Astrocyte (in vitro differentiated cells and primary cell): ENCODE measurements at regions not wholly inside any gene's neighbourhood (a gene's known extent, or its start where the extent isn't known, plus 50 kb on each side); places are given as distances from the start of the nearest gene placed in this dataset.

Experiments
- DNase-seq: peaks from one replicate; pipeline ENCODE4 v3.0.0-alpha.2; 2010; ENCODE audit warnings: low read depth
- FAIRE-seq: peaks from 2 replicates; lab custom pipeline; 2011; peaks lifted over from hg19 to GRCh38; lab: Jason Lieb, UNC
- H2AFZ ChIP-seq: 2 replicates; pipeline ENCODE4 v1.6.0; 2012; ENCODE audit warnings: low read depth, low read length, inconsistent platforms
- H3K27ac ChIP-seq: 2 replicates; pipeline ENCODE4 v1.5.1; 2011; ENCODE audit warnings: low read depth, low read length, inconsistent platforms
- H3K27me3 ChIP-seq: 2 replicates; pipeline ENCODE4 v1.6.0; 2011; ENCODE audit warnings: low read length, inconsistent platforms; ENCODE audit not compliant: insufficient read depth
- H3K36me3 ChIP-seq: 2 replicates; pipeline ENCODE4 v1.5.1; 2011; ENCODE audit warnings: low read length, inconsistent platforms; ENCODE audit not compliant: insufficient read depth
- H3K4me1 ChIP-seq: 2 replicates; pipeline ENCODE4 v1.5.1; 2011; ENCODE audit warnings: low read length, inconsistent platforms; ENCODE audit not compliant: insufficient read depth
- H3K4me2 ChIP-seq: 2 replicates; pipeline ENCODE4 v1.6.0; 2012; ENCODE audit warnings: low read length, inconsistent platforms
- H3K4me3 ChIP-seq: 2 replicates; pipeline ENCODE4 v1.5.1; 2011; ENCODE audit warnings: low read depth, mild to moderate bottlenecking, low read length, inconsistent platforms; ENCODE audit not compliant: insufficient read depth
- H3K79me2 ChIP-seq: 2 replicates; pipeline ENCODE4 v1.6.0; 2012; ENCODE audit warnings: mild to moderate bottlenecking, low read length, inconsistent platforms; ENCODE audit not compliant: insufficient read depth
- H3K9ac ChIP-seq: 2 replicates; pipeline ENCODE4 v1.6.0; 2012; ENCODE audit warnings: mild to moderate bottlenecking, low read length, inconsistent platforms
- H3K9me3 ChIP-seq: 2 replicates; pipeline ENCODE4 v1.5.1; 2012; ENCODE audit warnings: low read depth, mild to moderate bottlenecking, low read length, inconsistent platforms; ENCODE audit not compliant: insufficient read depth
- H4K20me1 ChIP-seq: 2 replicates; pipeline ENCODE4 v1.6.0; 2012; ENCODE audit warnings: low read length, inconsistent platforms; ENCODE audit not compliant: insufficient read depth
- H3K27ac Mint-ChIP-seq: one replicate; pipeline ENCODE4 v1.8.0; 2021; ENCODE audit warnings: mild to moderate bottlenecking, mixed read lengths; ENCODE audit not compliant: unreplicated experiment
- H3K27me3 Mint-ChIP-seq: one replicate; pipeline ENCODE4 v1.8.0; 2021; ENCODE audit warnings: low read depth, mixed read lengths; ENCODE audit not compliant: unreplicated experiment
- H3K36me3 Mint-ChIP-seq: one replicate; pipeline ENCODE4 v1.8.0; 2021; ENCODE audit warnings: low read depth, mixed read lengths; ENCODE audit not compliant: unreplicated experiment
- H3K4me1 Mint-ChIP-seq: one replicate; pipeline ENCODE4 v1.8.0; 2021; ENCODE audit warnings: low read depth, mixed read lengths; ENCODE audit not compliant: unreplicated experiment
- H3K4me3 Mint-ChIP-seq: one replicate; pipeline ENCODE4 v1.8.0; 2021; ENCODE audit warnings: mild to moderate bottlenecking, moderate library complexity, mixed read lengths; ENCODE audit not compliant: unreplicated experiment
- H3K9me3 Mint-ChIP-seq: one replicate; pipeline ENCODE4 v1.8.0; 2021; ENCODE audit warnings: mild to moderate bottlenecking, mixed read lengths; ENCODE audit not compliant: unreplicated experiment
- EZH2 ChIP-seq: IDR thresholded peaks from 2 replicates; pipeline ENCODE4 v1.6.1; 2012; ENCODE audit warnings: mild to moderate bottlenecking, low read length, inconsistent platforms; ENCODE audit not compliant: insufficient read depth
- TF ChIP-seq, protein P1 (sequence below): IDR thresholded peaks from 2 replicates; pipeline ENCODE4 v1.5.1; 2011; ENCODE audit warnings: low read depth, mild to moderate bottlenecking, inconsistent platforms, low read length, moderate library complexity; ENCODE audit not compliant: insufficient read depth

DNA sequence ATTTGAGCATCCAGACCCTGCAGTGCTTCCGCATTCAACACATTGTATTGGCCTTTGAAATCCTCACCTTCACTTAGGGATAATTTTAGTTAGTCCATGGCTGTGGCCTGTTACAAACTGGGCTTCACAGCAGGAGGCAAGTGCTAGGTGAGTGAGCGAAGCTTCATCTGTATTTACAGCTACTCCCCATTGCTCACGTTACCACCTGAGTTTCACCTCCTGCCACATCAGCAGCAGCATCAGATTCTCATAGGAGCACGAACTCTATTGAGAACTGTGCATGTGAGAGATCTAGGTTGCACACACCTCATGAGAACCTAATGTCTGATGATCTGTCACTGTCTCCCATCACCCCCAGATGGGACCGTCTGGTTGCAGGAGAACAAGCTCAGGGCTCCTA lies 222.1 kb upstream of the NR2F2 start:
- Histone ChIP-seq H3K9ac (no peak overlapping the region), H3K4me3 (no peak overlapping the region), H3K4me1 (no peaks in the 10 kb centered on the region), H3K36me3 (no peaks in the 10 kb centered on the region), H3K27ac (no peak overlapping the region), H3K27me3 (no peaks in the 10 kb centered on the region), H3K79me2 (no peaks in the 10 kb centered on the region), H4K20me1 (no peaks in the 10 kb centered on the region), H3K4me2 (no peak overlapping the region), H2AFZ (no peak overlapping the region), H3K9me3 (no peaks in the 10 kb centered on the region)
- Mint-ChIP-seq H3K27me3 (peaks cover 10% of the 10 kb centered on the region), H3K27ac (no peak overlapping the region), H3K9me3 (no peaks in the 10 kb centered on the region), H3K4me1 (peaks cover 21% of the 10 kb centered on the region), H3K4me3 (no peak overlapping the region), H3K36me3 (no peaks in the 10 kb centered on the region)
- no peak for FAIRE-seq
- no peak for TF ChIP-seq EZH2
- TF ChIP-seq, protein P1, sequence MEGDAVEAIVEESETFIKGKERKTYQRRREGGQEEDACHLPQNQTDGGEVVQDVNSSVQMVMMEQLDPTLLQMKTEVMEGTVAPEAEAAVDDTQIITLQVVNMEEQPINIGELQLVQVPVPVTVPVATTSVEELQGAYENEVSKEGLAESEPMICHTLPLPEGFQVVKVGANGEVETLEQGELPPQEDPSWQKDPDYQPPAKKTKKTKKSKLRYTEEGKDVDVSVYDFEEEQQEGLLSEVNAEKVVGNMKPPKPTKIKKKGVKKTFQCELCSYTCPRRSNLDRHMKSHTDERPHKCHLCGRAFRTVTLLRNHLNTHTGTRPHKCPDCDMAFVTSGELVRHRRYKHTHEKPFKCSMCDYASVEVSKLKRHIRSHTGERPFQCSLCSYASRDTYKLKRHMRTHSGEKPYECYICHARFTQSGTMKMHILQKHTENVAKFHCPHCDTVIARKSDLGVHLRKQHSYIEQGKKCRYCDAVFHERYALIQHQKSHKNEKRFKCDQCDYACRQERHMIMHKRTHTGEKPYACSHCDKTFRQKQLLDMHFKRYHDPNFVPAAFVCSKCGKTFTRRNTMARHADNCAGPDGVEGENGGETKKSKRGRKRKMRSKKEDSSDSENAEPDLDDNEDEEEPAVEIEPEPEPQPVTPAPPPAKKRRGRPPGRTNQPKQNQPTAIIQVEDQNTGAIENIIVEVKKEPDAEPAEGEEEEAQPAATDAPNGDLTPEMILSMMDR = no peak
- no peak for DNase-seq

DNA sequence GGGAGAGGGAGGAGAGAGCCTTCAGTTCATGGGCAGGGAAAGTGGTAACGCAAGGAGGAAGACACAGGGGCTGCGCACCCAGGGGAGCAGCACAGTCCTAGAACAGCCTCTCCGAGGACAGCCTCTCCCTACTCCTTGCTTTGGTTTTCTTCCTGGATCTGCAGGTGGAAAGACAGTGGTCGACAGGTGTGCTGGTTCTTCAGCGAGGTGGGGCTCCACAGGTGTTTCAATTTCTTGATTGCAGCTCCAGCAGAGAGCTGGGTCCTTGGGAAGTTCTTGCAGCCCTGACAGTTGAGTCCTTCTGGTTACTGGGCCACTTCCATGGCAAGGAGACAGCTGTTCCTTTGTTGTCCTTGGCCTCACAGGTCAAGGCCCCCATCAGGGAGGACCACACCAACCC lies 220.7 kb upstream of the NR2F2 start:
- Histone ChIP-seq H3K4me2 (no peak overlapping the region), H3K27ac (no peak overlapping the region), H3K9me3 (no peaks in the 10 kb centered on the region), H3K4me1 (no peaks in the 10 kb centered on the region), H2AFZ (no peak overlapping the region), H3K36me3 (no peaks in the 10 kb centered on the region), H3K79me2 (no peaks in the 10 kb centered on the region), H4K20me1 (no peaks in the 10 kb centered on the region), H3K4me3 (no peak overlapping the region), H3K27me3 (no peaks in the 10 kb centered on the region), H3K9ac (no peak overlapping the region)
- Mint-ChIP-seq H3K4me3 (no peak overlapping the region), H3K9me3 (no peaks in the 10 kb centered on the region), H3K27me3 (peaks cover 10% of the 10 kb centered on the region), H3K27ac (no peak overlapping the region), H3K4me1 (peaks cover 21% of the 10 kb centered on the region), H3K36me3 (no peaks in the 10 kb centered on the region)
- TF ChIP-seq EZH2 = no peak
- no peak for FAIRE-seq
- no peak for DNase-seq

DNA sequence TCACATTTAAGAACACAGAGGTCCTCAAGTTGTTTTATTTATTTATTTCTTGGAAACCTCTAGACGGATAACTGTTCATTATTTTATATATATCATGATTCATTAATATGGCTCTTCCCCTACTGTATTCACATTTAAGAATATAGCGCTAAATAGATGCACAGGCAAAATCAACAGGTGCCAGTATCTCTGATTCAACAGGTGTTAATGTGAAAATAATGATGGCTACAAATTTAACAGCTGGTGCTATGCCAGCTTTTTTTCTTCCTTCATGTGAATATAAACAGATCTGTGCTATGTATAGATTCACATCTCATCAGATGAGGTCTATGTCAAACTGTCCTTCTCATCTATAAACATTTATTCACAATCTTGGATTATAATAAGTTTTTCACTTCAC lies 218.5 kb upstream of the NR2F2 start:
- H3K27ac Mint-ChIP-seq = no peak overlapping the region
- Histone ChIP-seq H3K4me1 (peaks cover 4% of the 10 kb centered on the region), H3K36me3 (no peaks in the 10 kb centered on the region), H3K27me3 (no peaks in the 10 kb centered on the region), H3K79me2 (no peaks in the 10 kb centered on the region), H4K20me1 (no peaks in the 10 kb centered on the region), H3K9me3 (no peaks in the 10 kb centered on the region), H3K27ac (no peak overlapping the region), H3K4me3 (no peak overlapping the region), H2AFZ (no peak overlapping the region), H3K4me2 (no peak overlapping the region), H3K9ac (no peak overlapping the region)
- H3K4me3 Mint-ChIP-seq = no peak overlapping the region
- H3K36me3 Mint-ChIP-seq = no peaks in the 10 kb centered on the region
- no peak for DNase-seq
- peaks cover 1% of the 10 kb centered on the region for H3K27me3 Mint-ChIP-seq
- TF ChIP-seq EZH2 = no peak
- TF ChIP-seq, protein P1 = no peak
- H3K9me3 Mint-ChIP-seq = no peaks in the 10 kb centered on the region
- FAIRE-seq = no peak
- peaks cover 34% of the 10 kb centered on the region for H3K4me1 Mint-ChIP-seq
